ENCODE measurements at regions not wholly inside any gene's neighbourhood (a gene's known extent, or its start where the extent isn't known, plus 50 kb on each side); places are given as distances from the start of the nearest gene placed in this dataset.

- TF ChIP-seq EZH2 (IDR thresholded peaks at IDR 0.05; ENCODE audit: low read length, unreplicated experiment) = no peak
- no peak for TF ChIP-seq CTCF (conservative IDR thresholded peaks at IDR 0.05; ENCODE audit: low read depth, low read length)
- no peak for TF ChIP-seq EZH2phosphoT487 (IDR thresholded peaks at IDR 0.05; ENCODE audit: borderline replicate concordance, low read length)
These were observed 69.8 kb upstream of the DAB2 start for GRCh38 chr5:39494534-39494933.
